Uterus (tissue), 3 donors: ENCODE measurements at regions not wholly inside any gene's neighbourhood (a gene's known extent, or its start where the extent isn't known, plus 50 kb on each side); places are given as distances from the start of the nearest gene placed in this dataset.

Experiments
- DNase-seq, 2 donors: peaks; one replicate each; pipeline ENCODE4 v3.0.0-alpha.2; 2019 to 2020
- H3K27ac ChIP-seq, 2 donors: fragments of 200-600 bp; sonication (generic); 1 replicate in 1 of 2; 2 replicates in 1 of 2; pipeline ENCODE4 v1.5.1; 2016 to 2018
- H3K27me3 ChIP-seq, 2 donors: fragments of 200-600 bp; sonication (generic); one replicate each; pipeline ENCODE4 v1.5.1; 2018 to 2019; ENCODE audit warnings: control low read depth in 1 of 2
- H3K36me3 ChIP-seq, 2 donors: fragments of 200-600 bp; sonication (generic); one replicate each; pipeline ENCODE4 v1.5.1; 2019; ENCODE audit warnings: control low read depth in 1 of 2
- H3K4me1 ChIP-seq, 2 donors: fragments of 200-600 bp; sonication (generic); one replicate each; pipeline ENCODE4 v1.5.1; 2018 to 2019; ENCODE audit warnings: control low read depth in 1 of 2
- H3K4me3 ChIP-seq, 2 donors: fragments of 200-600 bp; sonication (generic); 1 replicate in 1 of 2; 2 replicates in 1 of 2; pipeline ENCODE4 v1.5.1; 2018 to 2019; ENCODE audit warnings: mild to moderate bottlenecking in 1 of 2
- H3K9me3 ChIP-seq, 2 donors: fragments of 200-600 bp; sonication (generic); one replicate each; pipeline ENCODE4 v1.5.1; 2019; ENCODE audit warnings: control low read depth in 1 of 2
- CTCF ChIP-seq, 4 experiments: fragments of 200-600 bp in 2 of 4; fragments of 450-650 bp in 2 of 4; sonication (generic) in 2 of 4; IDR thresholded peaks; one replicate each; pipeline ENCODE4 v1.5.1; 2016 to 2019; ENCODE audit warnings: antibody characterized with exemption in 4 of 4, mild to moderate bottlenecking in 2 of 4, moderate library complexity in 1 of 4
- POLR2A ChIP-seq, 2 donors: fragments of 450-650 bp; IDR thresholded peaks; one replicate each; pipeline ENCODE4 v1.6.1; 2016; ENCODE audit warnings: antibody characterized with exemption in 2 of 2, mild to moderate bottlenecking in 1 of 2, moderate library complexity in 1 of 2
- intact Hi-C: fragments of 100-400 bp; cut with DNase I; formaldehyde crosslinking; loops from one replicate; pipeline ENCODE4 v1.15.1; 2023; ENCODE audit warnings: low total_unique reads
- donor health status: DM: yes; HTN: yes; CAD: no.

- no peaks in the 10 kb centered on the region for H3K36me3 ChIP-seq
- no peak overlapping the region for H3K4me3 ChIP-seq
- H3K27ac ChIP-seq = no peak overlapping the region
- TF ChIP-seq CTCF (IDR thresholded peaks at IDR 0.05) (no peak), POLR2A (IDR thresholded peaks at IDR 0.05) (no peak)
- no peaks in the 10 kb centered on the region for H3K9me3 ChIP-seq
- no peak for DNase-seq
- no peaks in the 10 kb centered on the region for H3K27me3 ChIP-seq
- intact Hi-C loops = no loop called here
- no peaks in the 10 kb centered on the region for H3K4me1 ChIP-seq
Observed at GRCh38 chr5:163609910-163610309, 104.5 kb downstream of the MAT2B start.

- no peak overlapping the region for H3K27ac ChIP-seq
Observed at GRCh38 chr5:163612358-163613149, 107.1 kb downstream of the MAT2B start.

GRCh38 chr5:163613150-163613442 lies 107.7 kb downstream of the MAT2B start:
- no peak for DNase-seq
- Histone ChIP-seq H3K27ac (no peak overlapping the region), H3K9me3 (no peaks in the 10 kb centered on the region), H3K4me1 (no peaks in the 10 kb centered on the region), H3K36me3 (no peaks in the 10 kb centered on the region), H3K4me3 (no peak overlapping the region), H3K27me3 (no peaks in the 10 kb centered on the region)
- TF ChIP-seq POLR2A (IDR thresholded peaks at IDR 0.05) = no peak
- no peak for TF ChIP-seq CTCF (IDR thresholded peaks at IDR 0.05)
- intact Hi-C loops = no loop called here

More at GRCh38 chr5:163612358-163613149, 107.1 kb downstream of the MAT2B start:
- TF ChIP-seq POLR2A (IDR thresholded peaks at IDR 0.05) (no peak), CTCF (IDR thresholded peaks at IDR 0.05) (no peak)
- Histone ChIP-seq H3K4me3 (no peak overlapping the region), H3K27me3 (no peaks in the 10 kb centered on the region), H3K36me3 (no peaks in the 10 kb centered on the region), H3K4me1 (no peaks in the 10 kb centered on the region), H3K9me3 (no peaks in the 10 kb centered on the region)
- no peak for DNase-seq
- intact Hi-C loops = no loop called here

- no peak for TF ChIP-seq POLR2A (IDR thresholded peaks at IDR 0.05)
- TF ChIP-seq CTCF (IDR thresholded peaks at IDR 0.05) = no peak
- Histone ChIP-seq H3K36me3 (no peaks in the 10 kb centered on the region), H3K9me3 (no peaks in the 10 kb centered on the region), H3K4me1 (no peaks in the 10 kb centered on the region), H3K27ac (no peak overlapping the region), H3K27me3 (no peaks in the 10 kb centered on the region), H3K4me3 (no peak overlapping the region)
- intact Hi-C loops = no loop called here
- DNase-seq = no peak
Observed at GRCh38 chr5:163614787-163615186, 109.4 kb downstream of the MAT2B start.

GRCh38 chr5:163619273-163619934 lies 114.0 kb downstream of the MAT2B start:
- intact Hi-C loops = no loop called here
- Histone ChIP-seq H3K27ac (no peak overlapping the region), H3K4me1 (no peaks in the 10 kb centered on the region), H3K4me3 (no peak overlapping the region), H3K9me3 (no peaks in the 10 kb centered on the region), H3K36me3 (no peaks in the 10 kb centered on the region), H3K27me3 (no peaks in the 10 kb centered on the region)
- DNase-seq = no peak
- TF ChIP-seq POLR2A (IDR thresholded peaks at IDR 0.05) = no peak
- no peak for TF ChIP-seq CTCF (IDR thresholded peaks at IDR 0.05)
